HCT116 (cell line): ENCODE measurements at regions not wholly inside any gene's neighbourhood (a gene's known extent, or its start where the extent isn't known, plus 50 kb on each side); places are given as distances from the start of the nearest gene placed in this dataset.
"Not testable (repeated sequence)": the region's sequence is repeated elsewhere in the genome, so short reads cannot be mapped to it uniquely, and the experiment has no call there.

Experiments
- ATAC-seq: fragments of 200-7000 bp; cut with Tn5 transposase; 2 replicates; pipeline ENCODE4 v1.9.1; 2020; ENCODE audit warnings: mild to moderate bottlenecking, moderate library complexity
- BruUV-seq: library from RNA; stranded (reverse); fragments of 400-500 nt; replicated peaks from 2 replicates; lab custom pipeline; 2021; lab: Mats Ljungman, UMichigan
- CTCF ChIA-PET: fragments of 300-600 bp; sonication (Branson Sonifier 250); formaldehyde crosslinking; loops from one replicate; lab custom pipeline; 2021; ENCODE audit warnings: antibody characterized with exemption; lab: Charles Lee
- POLR2A ChIA-PET: fragments of 300-600, 350-600 bp; sonication (Branson Sonifier 250); formaldehyde crosslinking; loops from one replicate; lab custom pipeline; 2021; ENCODE audit warnings: antibody characterized with exemption; lab: Charles Lee
- RAD21 ChIA-PET, 2 experiments: fragments of 300-600 bp; sonication (Branson Sonifier 250); formaldehyde crosslinking; loops; one replicate each; lab custom pipeline; 2023; ENCODE audit warnings: low total read pairs in 2 of 2; ENCODE audit not compliant: uncharacterized antibody in 2 of 2, unreplicated experiment in 2 of 2, low non-redundant PET in 1 of 2; lab: Charles Lee
- DNase-seq: peaks from one replicate; pipeline ENCODE4 v3.0.0-alpha.2; 2010; ENCODE audit warnings: low read depth, low spot score
- H2AFZ ChIP-seq: fragments of 200-600 bp; shearing (Covaris generic), sonication (generic); 2 replicates; pipeline ENCODE4 v1.6.1; 2017; ENCODE audit warnings: low read depth, mixed run types, mixed read lengths, antibody characterized with exemption, low read length; ENCODE audit not compliant: poor library complexity, severe bottlenecking
- H3K27ac ChIP-seq: 2 replicates; pipeline ENCODE4 v1.5.1; 2012; ENCODE audit warnings: low read depth, low read length
- H3K27me3 ChIP-seq: fragments of 200-600 bp; sonication (generic); 2 replicates; pipeline ENCODE4 v1.6.1; 2016; ENCODE audit warnings: mixed run types, low read length, mixed read lengths; ENCODE audit not compliant: insufficient read depth
- H3K36me3 ChIP-seq, 2 experiments: fragments of 200-500 bp in 1 of 2; fragments of 200-600 bp in 1 of 2; sonication (Bioruptor generic) in 1 of 2; sonication (generic) in 1 of 2; 2 replicates each; pipeline versions ENCODE4 v1.5.1 to v1.6.1; 2014 to 2016; ENCODE audit warnings: low read length in 2 of 2, inconsistent platforms in 1 of 2, mixed read lengths in 1 of 2, mixed run types in 1 of 2; ENCODE audit not compliant: insufficient read depth in 2 of 2, control insufficient read depth in 1 of 2
- H3K4me1 ChIP-seq, 2 experiments: fragments of 200-600 bp in 1 of 2; sonication (generic) in 1 of 2; 2 replicates each; pipeline versions ENCODE4 v1.5.1 to v1.6.1; 2012 to 2017; ENCODE audit warnings: low read length in 2 of 2, inconsistent platforms in 1 of 2, mild to moderate bottlenecking in 1 of 2, mixed read lengths in 1 of 2, mixed run types in 1 of 2, moderate library complexity in 1 of 2; ENCODE audit not compliant: insufficient read depth in 2 of 2, control insufficient read depth in 1 of 2
- H3K4me2 ChIP-seq: fragments of 200-600 bp; sonication (generic); 2 replicates; pipeline ENCODE4 v1.6.1; 2017; ENCODE audit warnings: mixed run types, low read length, mixed read lengths
- H3K4me3 ChIP-seq, 2 experiments: fragments of 200-600 bp in 1 of 2; sonication (generic) in 1 of 2; replicated peaks in 1 of 2; 2 replicates each; pipeline ENCODE4 v1.5.1; 2011 to 2016; ENCODE audit warnings: low read length in 2 of 2, control low read depth in 1 of 2, low read depth in 1 of 2, mild to moderate bottlenecking in 1 of 2, mixed read lengths in 1 of 2, mixed run types in 1 of 2
- H3K79me2 ChIP-seq: fragments of 200-600 bp; sonication (generic); 2 replicates; pipeline ENCODE4 v1.6.1; 2017; ENCODE audit warnings: mild to moderate bottlenecking, mixed run types, low read length, moderate library complexity, mixed read lengths; ENCODE audit not compliant: insufficient read depth
- H3K9ac ChIP-seq: fragments of 200-600 bp; sonication (generic); 2 replicates; pipeline ENCODE4 v1.6.1; 2016; ENCODE audit warnings: low read length, mixed read lengths
- H3K9me2 ChIP-seq: fragments of 200-600 bp; sonication (generic), shearing (Covaris generic); 2 replicates; pipeline ENCODE4 v1.6.1; 2017; ENCODE audit warnings: mixed run types, mild to moderate bottlenecking, moderate library complexity; ENCODE audit not compliant: insufficient read depth
- H3K9me3 ChIP-seq, 2 experiments: fragments of 200-500 bp in 1 of 2; fragments of 200-600 bp in 1 of 2; sonication (Bioruptor generic) in 1 of 2; sonication (generic) in 1 of 2; 2 replicates each; pipeline ENCODE4 v1.6.1; 2014 to 2017; ENCODE audit warnings: low read length in 2 of 2, mixed read lengths in 2 of 2, inconsistent platforms in 1 of 2, low read depth in 1 of 2, mild to moderate bottlenecking in 1 of 2, mixed run types in 1 of 2, moderate library complexity in 1 of 2; ENCODE audit not compliant: control insufficient read depth in 1 of 2, insufficient read depth in 1 of 2
- H4K20me1 ChIP-seq: fragments of 200-600 bp; sonication (generic), shearing (Covaris generic); 2 replicates; pipeline ENCODE4 v1.6.1; 2017; ENCODE audit warnings: mixed run types, mild to moderate bottlenecking, moderate library complexity; ENCODE audit not compliant: insufficient read depth
- CBX3 ChIP-seq: IDR thresholded peaks from 2 replicates; pipeline ENCODE4 v1.6.1; 2012; ENCODE audit warnings: low read depth
- CTCF ChIP-seq, 3 experiments: fragments of 200-600 bp in 1 of 3; sonication (generic) in 1 of 3; IDR thresholded peaks in 2 of 3; conservative IDR thresholded peaks in 1 of 3; 2 replicates each; pipeline ENCODE4 v1.5.1; 2012 to 2017; ENCODE audit warnings: low read depth in 2 of 3, low read length in 2 of 3, antibody characterized with exemption in 1 of 3, borderline replicate concordance in 1 of 3, control low read depth in 1 of 3, mild to moderate bottlenecking in 1 of 3, mixed read lengths in 1 of 3, mixed run types in 1 of 3, moderate library complexity in 1 of 3; ENCODE audit not compliant: insufficient read depth in 1 of 3
- RAD21 ChIP-seq: IDR thresholded peaks from 2 replicates; pipeline ENCODE4 v1.6.1; 2012; ENCODE audit warnings: low read depth, mild to moderate bottlenecking
- ZBTB33 ChIP-seq: IDR thresholded peaks from 2 replicates; pipeline ENCODE4 v1.6.1; 2011; ENCODE audit warnings: mild to moderate bottlenecking, low read length, moderate library complexity; ENCODE audit not compliant: insufficient replicate concordance; ENCODE audit errors: extremely low read depth
- intact Hi-C: fragments of 100-400 bp; cut with micrococcal nuclease; formaldehyde crosslinking; loops from 2 replicates; pipeline ENCODE4 v1.10.0; 2022

- no peak for TF ChIP-seq ZBTB33
Observed at GRCh38 chr5:125455041-125455440, 708.6 kb upstream of the ZNF608 start (continued).

- H3K4me2 ChIP-seq, POLR2A ChIA-PET, H3K27me3 ChIP-seq, RAD21 ChIA-PET, BruUV-seq, H3K9me3 ChIP-seq, H3K9ac ChIP-seq, intact Hi-C loops, H3K79me2 ChIP-seq, H3K27ac ChIP-seq, H3K36me3 ChIP-seq, H3K9me2 ChIP-seq, H3K4me3 ChIP-seq, H3K4me1 ChIP-seq, ATAC-seq, H4K20me1 ChIP-seq, CTCF ChIA-PET, H2AFZ ChIP-seq, DNase-seq: not testable (repeated sequence)
Observed at GRCh38 chr5:125456005-125456404, 709.6 kb upstream of the ZNF608 start.

- CTCF ChIA-PET: no interaction called here
- H3K27me3 ChIP-seq: no peaks in the 10 kb centered on the region
- no peaks in the 10 kb centered on the region for H3K4me1 ChIP-seq
- no peaks in the 10 kb centered on the region for H3K9me3 ChIP-seq
- H3K36me3 ChIP-seq: no peaks in the 10 kb centered on the region
- DNase-seq: no peak
- no peak overlapping the region for H3K4me2 ChIP-seq
- H3K27ac ChIP-seq: no peak overlapping the region
- H3K79me2 ChIP-seq: no peaks in the 10 kb centered on the region
- H2AFZ ChIP-seq: no peak overlapping the region
- H3K9me2 ChIP-seq: no peaks in the 10 kb centered on the region
- RAD21 ChIA-PET: no interaction called here
- TF ChIP-seq CTCF (IDR thresholded peaks at IDR 0.05 in 2 of 3, conservative IDR thresholded peaks at IDR 0.05 in 1 of 3; ENCODE audit: borderline replicate concordance in 1 of 3, insufficient read depth in 1 of 3, low read depth in 2 of 3, low read length in 2 of 3) (no peak), CBX3 (no peak), RAD21 (no peak)
- POLR2A ChIA-PET: no interaction called here
- intact Hi-C loops: no loop called here
- no TSS peak for BruUV-seq
- no peak for ATAC-seq
- no peak overlapping the region for H3K4me3 ChIP-seq
- H3K9ac ChIP-seq: no peak overlapping the region
- H4K20me1 ChIP-seq: no peaks in the 10 kb centered on the region
Observed at GRCh38 chr5:125457617-125458016, 711.2 kb upstream of the ZNF608 start.

- H3K4me2 ChIP-seq, H3K9ac ChIP-seq, POLR2A ChIA-PET, BruUV-seq, ATAC-seq, H3K4me3 ChIP-seq, H4K20me1 ChIP-seq, H3K27me3 ChIP-seq, H3K79me2 ChIP-seq, H2AFZ ChIP-seq, H3K9me3 ChIP-seq, H3K36me3 ChIP-seq, RAD21 ChIA-PET, intact Hi-C loops, CTCF ChIA-PET, H3K27ac ChIP-seq, H3K4me1 ChIP-seq, H3K9me2 ChIP-seq, DNase-seq: not testable (repeated sequence)
Observed at GRCh38 chr5:125458949-125459348, 712.5 kb upstream of the ZNF608 start.
